ENCODE measurements at regions not wholly inside any gene's neighbourhood (a gene's known extent, or its start where the extent isn't known, plus 50 kb on each side); places are given as distances from the start of the nearest gene placed in this dataset.

GRCh38 chr19:33898062-33898677, 101.5 kb downstream of the KCTD15 start:
- TF ChIP-seq USF1 (IDR thresholded peaks at IDR 0.05; ENCODE audit: borderline replicate concordance, extremely low read length, insufficient read depth, low read depth, low read length) = no peak
- no peak for TF ChIP-seq EZH2 (IDR thresholded peaks at IDR 0.05; ENCODE audit: borderline replicate concordance, control insufficient read depth, low read depth, low read length)
- no peak for TF ChIP-seq E2F4 (IDR thresholded peaks at IDR 0.05; ENCODE audit: low read depth, low read length)
- no peak for TF ChIP-seq RFX5 (IDR thresholded peaks at IDR 0.05; ENCODE audit: low read depth, low read length)

Measured in GM12878 (cell line).